ENCODE measurements at regions not wholly inside any gene's neighbourhood (a gene's known extent, or its start where the extent isn't known, plus 50 kb on each side); places are given as distances from the start of the nearest gene placed in this dataset.

DNA sequence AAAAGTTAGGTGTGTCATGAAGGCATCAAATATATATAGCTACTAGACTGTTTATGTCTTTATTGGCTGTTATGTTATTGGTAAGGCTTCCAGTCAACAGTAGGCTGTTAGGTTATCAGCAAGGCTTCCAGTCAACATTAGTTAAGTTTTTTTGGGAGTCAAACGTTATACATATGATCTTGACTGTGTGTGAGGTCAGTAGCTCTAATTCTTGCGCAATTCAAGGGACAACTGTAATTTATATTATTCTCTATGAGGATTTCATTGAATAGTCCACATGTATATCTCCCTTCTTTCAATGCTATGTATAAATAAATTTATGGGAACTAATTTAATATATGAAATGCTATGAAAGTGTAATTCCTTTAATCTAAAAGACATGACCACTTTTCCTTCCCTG, 757.5 kb upstream of the TMEFF2 start:
- TF ChIP-seq, protein P1, sequence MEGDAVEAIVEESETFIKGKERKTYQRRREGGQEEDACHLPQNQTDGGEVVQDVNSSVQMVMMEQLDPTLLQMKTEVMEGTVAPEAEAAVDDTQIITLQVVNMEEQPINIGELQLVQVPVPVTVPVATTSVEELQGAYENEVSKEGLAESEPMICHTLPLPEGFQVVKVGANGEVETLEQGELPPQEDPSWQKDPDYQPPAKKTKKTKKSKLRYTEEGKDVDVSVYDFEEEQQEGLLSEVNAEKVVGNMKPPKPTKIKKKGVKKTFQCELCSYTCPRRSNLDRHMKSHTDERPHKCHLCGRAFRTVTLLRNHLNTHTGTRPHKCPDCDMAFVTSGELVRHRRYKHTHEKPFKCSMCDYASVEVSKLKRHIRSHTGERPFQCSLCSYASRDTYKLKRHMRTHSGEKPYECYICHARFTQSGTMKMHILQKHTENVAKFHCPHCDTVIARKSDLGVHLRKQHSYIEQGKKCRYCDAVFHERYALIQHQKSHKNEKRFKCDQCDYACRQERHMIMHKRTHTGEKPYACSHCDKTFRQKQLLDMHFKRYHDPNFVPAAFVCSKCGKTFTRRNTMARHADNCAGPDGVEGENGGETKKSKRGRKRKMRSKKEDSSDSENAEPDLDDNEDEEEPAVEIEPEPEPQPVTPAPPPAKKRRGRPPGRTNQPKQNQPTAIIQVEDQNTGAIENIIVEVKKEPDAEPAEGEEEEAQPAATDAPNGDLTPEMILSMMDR (conservative IDR thresholded peaks at IDR 0.05; ENCODE audit: low read length), result no peak
- no peak for TF ChIP-seq EZH2phosphoT487 (IDR thresholded peaks at IDR 0.05; ENCODE audit: borderline replicate concordance, low read depth, low read length)
